SH-SY5Y (cell line): ENCODE measurements at regions not wholly inside any gene's neighbourhood (a gene's known extent, or its start where the extent isn't known, plus 50 kb on each side); places are given as distances from the start of the nearest gene placed in this dataset.

Source experiments
- GATA2 ChIP-seq: IDR thresholded peaks from 2 replicates; pipeline ENCODE4 v1.6.1; 2011; ENCODE audit warnings: mild to moderate bottlenecking, low read depth, low read length
- GATA3 ChIP-seq: IDR thresholded peaks from 2 replicates; pipeline ENCODE4 v1.6.1; 2011; ENCODE audit warnings: low read depth, mild to moderate bottlenecking, low read length, moderate library complexity

DNA sequence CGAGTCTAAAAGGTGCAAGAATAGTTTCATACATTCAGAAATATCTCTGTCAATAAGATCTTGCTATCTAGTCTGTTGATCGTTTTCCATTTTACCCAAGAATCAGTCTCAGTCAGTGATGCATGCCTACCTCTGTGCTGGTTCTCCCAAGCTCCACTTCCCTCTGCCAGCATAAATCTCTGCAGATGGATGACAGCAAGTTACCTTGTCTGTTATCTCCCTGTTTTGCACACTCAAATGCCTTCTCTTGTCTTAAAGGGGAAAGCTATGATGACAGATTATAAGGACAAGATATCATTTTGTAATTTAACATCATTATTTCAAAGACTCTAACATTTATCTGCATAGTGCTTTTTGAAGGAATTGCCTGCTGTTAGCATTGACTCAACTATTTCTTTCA lies 802.1 kb upstream of the SEMA6A start:
- TF ChIP-seq GATA2 = no peak
- no peak for TF ChIP-seq GATA3
